NB4 (cell line): ENCODE measurements at regions not wholly inside any gene's neighbourhood (a gene's known extent, or its start where the extent isn't known, plus 50 kb on each side); places are given as distances from the start of the nearest gene placed in this dataset.

Source experiments
- CTCF ChIP-seq: IDR thresholded peaks from one replicate; pipeline ENCODE4 v1.5.1; 2012; ENCODE audit warnings: low read depth, low read length
- MYC ChIP-seq: IDR thresholded peaks from 2 replicates; pipeline ENCODE4 v1.6.1; 2011; ENCODE audit warnings: low read depth, low read length
- POLR2A ChIP-seq: IDR thresholded peaks from 2 replicates; pipeline ENCODE4 v1.6.1; 2011; ENCODE audit warnings: mild to moderate bottlenecking; ENCODE audit not compliant: insufficient read length; ENCODE audit errors: extremely low read depth

GRCh38 chr17:33369149-33369548, 76.1 kb upstream of the ASIC2 start:
- no peak for TF ChIP-seq POLR2A
- no peak for TF ChIP-seq MYC
- TF ChIP-seq CTCF, result no peak
